AG09319 (cell line): ENCODE measurements at regions not wholly inside any gene's neighbourhood (a gene's known extent, or its start where the extent isn't known, plus 50 kb on each side); places are given as distances from the start of the nearest gene placed in this dataset.

Experiments used
- DNase-seq: peaks from one replicate; pipeline ENCODE4 v3.0.0-alpha.2; 2010; ENCODE audit warnings: low read depth; ENCODE audit errors: extremely low read depth
- TF ChIP-seq, protein P1 (sequence below): IDR thresholded peaks from 2 replicates; pipeline ENCODE4 v1.5.1; 2011; ENCODE audit warnings: low read depth, mild to moderate bottlenecking, inconsistent platforms, low read length, moderate library complexity

- no peak for DNase-seq
- TF ChIP-seq, protein P1, sequence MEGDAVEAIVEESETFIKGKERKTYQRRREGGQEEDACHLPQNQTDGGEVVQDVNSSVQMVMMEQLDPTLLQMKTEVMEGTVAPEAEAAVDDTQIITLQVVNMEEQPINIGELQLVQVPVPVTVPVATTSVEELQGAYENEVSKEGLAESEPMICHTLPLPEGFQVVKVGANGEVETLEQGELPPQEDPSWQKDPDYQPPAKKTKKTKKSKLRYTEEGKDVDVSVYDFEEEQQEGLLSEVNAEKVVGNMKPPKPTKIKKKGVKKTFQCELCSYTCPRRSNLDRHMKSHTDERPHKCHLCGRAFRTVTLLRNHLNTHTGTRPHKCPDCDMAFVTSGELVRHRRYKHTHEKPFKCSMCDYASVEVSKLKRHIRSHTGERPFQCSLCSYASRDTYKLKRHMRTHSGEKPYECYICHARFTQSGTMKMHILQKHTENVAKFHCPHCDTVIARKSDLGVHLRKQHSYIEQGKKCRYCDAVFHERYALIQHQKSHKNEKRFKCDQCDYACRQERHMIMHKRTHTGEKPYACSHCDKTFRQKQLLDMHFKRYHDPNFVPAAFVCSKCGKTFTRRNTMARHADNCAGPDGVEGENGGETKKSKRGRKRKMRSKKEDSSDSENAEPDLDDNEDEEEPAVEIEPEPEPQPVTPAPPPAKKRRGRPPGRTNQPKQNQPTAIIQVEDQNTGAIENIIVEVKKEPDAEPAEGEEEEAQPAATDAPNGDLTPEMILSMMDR: no peak
Observed at GRCh38 chr3:80445641-80446040, 677.8 kb upstream of the ROBO1 start.

- TF ChIP-seq, protein P1: no peak
- DNase-seq: no peak
Observed at GRCh38 chr3:80445053-80445452, 677.3 kb upstream of the ROBO1 start.

DNA sequence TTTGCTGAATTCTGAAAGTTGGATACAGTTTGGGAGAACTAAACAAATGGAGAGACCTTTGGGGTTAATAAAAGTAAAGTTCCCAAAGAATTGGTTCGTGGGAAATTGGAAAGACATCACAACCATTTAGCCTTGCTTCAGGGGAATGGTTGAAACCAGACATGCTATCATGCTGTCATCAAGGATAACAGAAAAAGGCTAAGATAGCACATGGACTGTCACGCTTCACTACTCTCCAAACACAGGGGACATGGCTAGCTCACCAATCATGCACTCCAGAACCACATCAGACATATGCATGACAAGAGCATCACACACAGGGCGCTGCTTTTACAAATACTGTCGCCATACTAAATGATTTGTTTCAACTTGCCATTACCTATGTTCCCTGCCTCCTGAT, 671.7 kb upstream of the ROBO1 start:
- no peak for DNase-seq
- TF ChIP-seq, protein P1: no peak

DNA sequence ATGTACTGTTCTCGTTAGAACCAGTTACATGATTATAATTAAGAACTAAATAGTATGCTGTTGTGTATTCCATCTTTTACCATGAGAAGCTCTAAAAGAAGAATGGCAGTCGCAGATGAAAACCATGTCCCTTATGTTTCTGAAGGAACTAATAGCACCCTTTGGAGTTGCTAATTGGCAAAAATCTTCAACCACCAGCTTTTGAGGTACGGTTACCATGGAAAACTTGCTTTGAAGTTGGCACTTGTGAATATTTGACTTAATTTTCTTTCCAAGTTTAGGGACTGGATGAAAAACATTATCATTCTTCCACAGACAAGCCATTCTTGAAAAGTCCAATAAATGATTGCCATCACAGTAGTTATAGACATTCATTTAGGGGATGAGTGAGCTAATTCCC, 666.6 kb upstream of the ROBO1 start:
- TF ChIP-seq, protein P1: no peak
- no peak for DNase-seq

DNA sequence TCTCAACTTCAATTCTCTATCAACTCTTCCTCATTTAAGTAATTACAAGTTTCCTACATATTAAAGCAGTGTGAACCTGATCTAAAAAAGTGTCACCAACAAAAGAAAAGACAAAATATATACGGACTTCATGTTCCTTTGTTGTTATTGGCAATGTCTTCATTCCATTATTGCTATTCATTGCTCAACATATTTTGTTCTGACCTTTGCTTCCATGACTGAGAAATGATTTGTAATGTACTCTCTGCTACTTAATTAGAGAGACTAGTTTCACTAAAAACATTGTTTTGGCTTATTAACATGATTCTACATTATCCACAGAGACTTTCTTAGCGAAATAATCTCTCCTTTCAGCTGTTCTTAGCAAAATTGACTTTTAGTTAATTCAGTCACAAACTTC, 657.2 kb upstream of the ROBO1 start:
- DNase-seq: no peak
- TF ChIP-seq, protein P1: no peak

GRCh38 chr3:80408030-80408721, 640.4 kb upstream of the ROBO1 start:
- TF ChIP-seq, protein P1: no peak
- DNase-seq: no peak

- no peak for DNase-seq
- TF ChIP-seq, protein P1: no peak
Observed at GRCh38 chr3:80405618-80406017, 637.8 kb upstream of the ROBO1 start.
